Ishikawa (cell line): ENCODE measurements at regions not wholly inside any gene's neighbourhood (a gene's known extent, or its start where the extent isn't known, plus 50 kb on each side); places are given as distances from the start of the nearest gene placed in this dataset.

Source experiments
- CEBPB ChIP-seq: IDR thresholded peaks from 2 replicates; pipeline ENCODE4 v1.6.1; 2012
- CREB1 ChIP-seq: IDR thresholded peaks from 2 replicates; pipeline ENCODE4 v1.6.1; 2012; ENCODE audit warnings: low read depth
- EGR1 ChIP-seq: IDR thresholded peaks from 2 replicates; pipeline ENCODE4 v1.6.1; 2012
- EP300 ChIP-seq: IDR thresholded peaks from 2 replicates; pipeline ENCODE4 v1.6.1; 2012; ENCODE audit warnings: borderline replicate concordance
- FOXM1 ChIP-seq: IDR thresholded peaks from 2 replicates; pipeline ENCODE4 v1.6.1; 2012; ENCODE audit warnings: low read depth, borderline replicate concordance
- MAX ChIP-seq: IDR thresholded peaks from 2 replicates; pipeline ENCODE4 v1.6.1; 2012
- NFIC ChIP-seq: IDR thresholded peaks from 2 replicates; pipeline ENCODE4 v1.6.1; 2012
- RAD21 ChIP-seq: IDR thresholded peaks from 2 replicates; pipeline ENCODE4 v1.6.1; 2012; ENCODE audit warnings: low read depth
- REST ChIP-seq: IDR thresholded peaks from 2 replicates; pipeline ENCODE4 v1.6.1; 2012; ENCODE audit warnings: low read depth, mild to moderate bottlenecking
- TAF1 ChIP-seq: IDR thresholded peaks from 2 replicates; pipeline ENCODE4 v1.6.1; 2012; ENCODE audit warnings: low read depth, mild to moderate bottlenecking
- TCF12 ChIP-seq: IDR thresholded peaks from 2 replicates; pipeline ENCODE4 v1.6.1; 2012; ENCODE audit warnings: low read depth
- TEAD4 ChIP-seq: IDR thresholded peaks from 2 replicates; pipeline ENCODE4 v1.6.1; 2012
- USF1 ChIP-seq: IDR thresholded peaks from 2 replicates; pipeline ENCODE4 v1.6.1; 2012
- YY1 ChIP-seq: IDR thresholded peaks from 2 replicates; pipeline ENCODE4 v1.6.1; 2012; ENCODE audit warnings: low read depth
- ZBTB7A ChIP-seq: IDR thresholded peaks from 2 replicates; pipeline ENCODE4 v1.6.1; 2012; ENCODE audit warnings: low read depth

- no peak for TF ChIP-seq MAX
- no peak for TF ChIP-seq CREB1
- no peak for TF ChIP-seq YY1
These were observed 971.5 kb downstream of the C4orf33 start for GRCh38 chr4:130067419-130067818.

GRCh38 chr4:130068072-130068471 is 972.1 kb downstream of the C4orf33 start:
- TF ChIP-seq TEAD4 (no peak), REST (no peak), USF1 (no peak), CEBPB (no peak), FOXM1 (no peak), NFIC (no peak), CREB1 (no peak), TCF12 (no peak), YY1 (no peak), TAF1 (no peak), EGR1 (no peak), ZBTB7A (no peak), RAD21 (no peak), MAX (no peak), EP300 (no peak)

GRCh38 chr4:130071746-130072145 is 975.8 kb downstream of the C4orf33 start:
- TF ChIP-seq MAX: no peak
- no peak for TF ChIP-seq TAF1
- no peak for TF ChIP-seq ZBTB7A
- TF ChIP-seq USF1: no peak
- no peak for TF ChIP-seq RAD21

- TF ChIP-seq CREB1 (no peak), TEAD4 (no peak), RAD21 (no peak), NFIC (no peak), USF1 (no peak), EP300 (no peak), CEBPB (no peak), ZBTB7A (no peak), REST (no peak), YY1 (no peak), TAF1 (no peak)
These were observed 977.3 kb downstream of the C4orf33 start for GRCh38 chr4:130073145-130073790.

- TF ChIP-seq MAX (no peak), YY1 (no peak), TCF12 (no peak), EGR1 (no peak), TEAD4 (no peak), EP300 (no peak), CEBPB (no peak), REST (no peak), RAD21 (no peak), USF1 (no peak), TAF1 (no peak), NFIC (no peak), ZBTB7A (no peak), CREB1 (no peak), FOXM1 (no peak)
These were observed 978.1 kb downstream of the C4orf33 start for GRCh38 chr4:130074096-130074495.
